ENCODE measurements at regions not wholly inside any gene's neighbourhood (a gene's known extent, or its start where the extent isn't known, plus 50 kb on each side); places are given as distances from the start of the nearest gene placed in this dataset.

- FAIRE-seq (peak; percentile 88), DNase-seq (ENCODE audit: low read depth) (peak; percentile 96)
- Histone ChIP-seq H3K4me3 (ENCODE audit: low read depth, low read length) (no peak overlapping the region), H3K36me3 (ENCODE audit: control insufficient read depth, insufficient read depth, low read length) (no peaks in the 10 kb centered on the region), H3K27me3 (ENCODE audit: control insufficient read depth, insufficient read depth, low read length) (peaks cover 12% of the 10 kb centered on the region)
- peak; percentile 34 for TF ChIP-seq CTCF (IDR thresholded peaks at IDR 0.05; ENCODE audit: insufficient read depth, low read length, severe bottlenecking)
Observed at GRCh38 chr14:101072945-101073597, 169.5 kb upstream of the RTL1 start.

- Histone ChIP-seq H3K36me3 (ENCODE audit: control insufficient read depth, insufficient read depth, low read length) (no peaks in the 10 kb centered on the region), H3K27me3 (ENCODE audit: control insufficient read depth, insufficient read depth, low read length) (peaks cover 12% of the 10 kb centered on the region), H3K4me3 (ENCODE audit: low read depth, low read length) (no peak overlapping the region)
- TF ChIP-seq CTCF (IDR thresholded peaks at IDR 0.05; ENCODE audit: insufficient read depth, low read length, severe bottlenecking) = no peak
- DNase-seq (ENCODE audit: low read depth) (no peak), FAIRE-seq (no peak)
Observed at GRCh38 chr14:101073598-101073965, 170.1 kb upstream of the RTL1 start.

GRCh38 chr14:101074196-101075024 lies 170.9 kb upstream of the RTL1 start:
- no peaks in the 10 kb centered on the region for H3K36me3 ChIP-seq (ENCODE audit: control insufficient read depth, insufficient read depth, low read length)
- H3K27me3 ChIP-seq (ENCODE audit: control insufficient read depth, insufficient read depth, low read length) = peaks cover 15% of the 10 kb centered on the region
- DNase-seq (ENCODE audit: low read depth) = no peak
- TF ChIP-seq CTCF (IDR thresholded peaks at IDR 0.05; ENCODE audit: insufficient read depth, low read length, severe bottlenecking) = no peak
- FAIRE-seq = no peak
- no peak overlapping the region for H3K4me3 ChIP-seq (ENCODE audit: low read depth, low read length)

GRCh38 chr14:101075025-101075800 lies 171.7 kb upstream of the RTL1 start:
- no peak for FAIRE-seq
- H3K36me3 ChIP-seq (ENCODE audit: control insufficient read depth, insufficient read depth, low read length) = no peaks in the 10 kb centered on the region
- DNase-seq (ENCODE audit: low read depth) = no peak
- TF ChIP-seq CTCF (IDR thresholded peaks at IDR 0.05; ENCODE audit: insufficient read depth, low read length, severe bottlenecking) = no peak
- H3K27me3 ChIP-seq (ENCODE audit: control insufficient read depth, insufficient read depth, low read length) = peaks cover 15% of the 10 kb centered on the region
- no peak overlapping the region for H3K4me3 ChIP-seq (ENCODE audit: low read depth, low read length)

- no peak for TF ChIP-seq CTCF (IDR thresholded peaks at IDR 0.05; ENCODE audit: insufficient read depth, low read length, severe bottlenecking)
- FAIRE-seq (no peak), DNase-seq (ENCODE audit: low read depth) (no peak)
- no peak overlapping the region for H3K4me3 ChIP-seq (ENCODE audit: low read depth, low read length)
- H3K36me3 ChIP-seq (ENCODE audit: control insufficient read depth, insufficient read depth, low read length) = no peaks in the 10 kb centered on the region
- H3K27me3 ChIP-seq (ENCODE audit: control insufficient read depth, insufficient read depth, low read length) = peaks cover 15% of the 10 kb centered on the region
Observed at GRCh38 chr14:101075801-101076413, 172.4 kb upstream of the RTL1 start.

All from bronchial epithelial cell (primary cell).